H1 (cell line): ENCODE measurements at regions not wholly inside any gene's neighbourhood (a gene's known extent, or its start where the extent isn't known, plus 50 kb on each side); places are given as distances from the start of the nearest gene placed in this dataset.

Source experiments
- CTCF ChIA-PET: fragments of 300-600 bp; sonication (Branson Sonifier 250); formaldehyde crosslinking; loops from one replicate; lab custom pipeline; 2021; ENCODE audit not compliant: partially characterized antibody; lab: Charles Lee
- POLR2A ChIA-PET: fragments of 300-600 bp; sonication (Branson Sonifier 250); formaldehyde crosslinking; loops from one replicate; lab custom pipeline; 2021; ENCODE audit warnings: inconsistent platforms; ENCODE audit not compliant: partially characterized antibody; lab: Charles Lee
- DNase-seq, 2 experiments: peaks; one replicate each; pipeline versions ENCODE4 v3.0.0 to v3.0.0-alpha.2; 2010 to 2022; ENCODE audit warnings: low spot score in 2 of 2, low read depth in 1 of 2, mixed read lengths in 1 of 2
- FAIRE-seq: peaks from 2 replicates; lab custom pipeline; 2011; peaks lifted over from hg19 to GRCh38; lab: Jason Lieb, UNC
- H2AFZ ChIP-seq: 2 replicates; pipeline ENCODE4 v1.8.1; 2012; ENCODE audit warnings: low read length, inconsistent platforms
- H2AK5ac ChIP-seq: 2 replicates; pipeline ENCODE4 v1.6.1; 2013; ENCODE audit warnings: low read depth, low read length
- H2BK120ac ChIP-seq: replicated peaks from 2 replicates; pipeline ENCODE3; 2013; ENCODE audit warnings: low read depth, low read length, inconsistent platforms
- H2BK12ac ChIP-seq: 2 replicates; pipeline ENCODE4 v1.6.1; 2013; ENCODE audit warnings: low read depth, low read length
- H2BK15ac ChIP-seq: 2 replicates; pipeline ENCODE4 v1.6.1; 2013; ENCODE audit warnings: low read length
- H2BK20ac ChIP-seq: 2 replicates; pipeline ENCODE4 v1.6.1; 2013; ENCODE audit warnings: low read length
- H2BK5ac ChIP-seq: 2 replicates; pipeline ENCODE4 v1.6.1; 2013; ENCODE audit warnings: low read depth, low read length
- H3K14ac ChIP-seq: 2 replicates; pipeline ENCODE4 v1.6.1; 2013; ENCODE audit warnings: inconsistent platforms; ENCODE audit not compliant: insufficient read length
- H3K18ac ChIP-seq: 2 replicates; pipeline ENCODE4 v1.6.1; 2013; ENCODE audit warnings: low read length; ENCODE audit errors: extremely low read depth
- H3K23ac ChIP-seq: 2 replicates; pipeline ENCODE4 v1.6.1; 2013; ENCODE audit warnings: inconsistent platforms; ENCODE audit not compliant: insufficient read length
- H3K23me2 ChIP-seq: 2 replicates; pipeline ENCODE4 v1.6.1; 2013; ENCODE audit warnings: low read depth, low read length
- H3K27ac ChIP-seq: 2 replicates; pipeline ENCODE4 v1.6.1; 2011; ENCODE audit warnings: low read depth, low read length, inconsistent platforms
- H3K27me3 ChIP-seq, 4 experiments: replicated peaks in 1 of 4; 1 replicate in 1 of 4; 2 replicates in 3 of 4; pipeline versions ENCODE4 v1.6.1 to v1.8.1; 2011 to 2013; ENCODE audit warnings: low read length in 3 of 4, mild to moderate bottlenecking in 3 of 4, inconsistent platforms in 2 of 4, mixed read lengths in 2 of 4, moderate library complexity in 1 of 4; ENCODE audit not compliant: control insufficient read depth in 3 of 4, insufficient read depth in 3 of 4; ENCODE audit errors: extremely low read depth in 1 of 4
- H3K36me3 ChIP-seq, 4 experiments: 2 replicates each; pipeline versions ENCODE4 v1.6.1 to v1.8.1; 2011 to 2013; ENCODE audit warnings: mild to moderate bottlenecking in 4 of 4, low read length in 3 of 4, moderate library complexity in 2 of 4, control low read depth in 1 of 4, inconsistent platforms in 1 of 4; ENCODE audit not compliant: insufficient read depth in 4 of 4, control insufficient read depth in 2 of 4
- H3K4ac ChIP-seq: replicated peaks from 2 replicates; pipeline ENCODE3; 2013; ENCODE audit warnings: low read length, low read depth, mixed read lengths, inconsistent platforms; ENCODE audit not compliant: insufficient read length
- H3K4me1 ChIP-seq, 4 experiments: replicated peaks in 1 of 4; 1 replicate in 1 of 4; 2 replicates in 3 of 4; pipeline versions ENCODE4 v1.6.1 to v1.8.1; 2011 to 2013; ENCODE audit warnings: low read length in 3 of 4, inconsistent platforms in 2 of 4, mixed read lengths in 1 of 4; ENCODE audit not compliant: insufficient read depth in 4 of 4, control insufficient read depth in 3 of 4
- H3K4me2 ChIP-seq, 2 experiments: 2 replicates each; pipeline versions ENCODE4 v1.6.1 to v1.8.1; 2011 to 2013; ENCODE audit warnings: low read depth in 2 of 2, low read length in 2 of 2, control low read depth in 1 of 2, inconsistent platforms in 1 of 2, mild to moderate bottlenecking in 1 of 2; ENCODE audit not compliant: insufficient read depth in 1 of 2
- H3K4me3 ChIP-seq, 4 experiments: fragments of 200-600, 300-600 bp in 1 of 4; sonication (generic), shearing (Covaris generic), sonication (Bioruptor Twin) in 1 of 4; 2 replicates each; pipeline versions ENCODE4 v1.5.1 to v1.8.1; 2011 to 2016; ENCODE audit warnings: low read length in 4 of 4, low read depth in 3 of 4, control low read depth in 2 of 4, inconsistent platforms in 2 of 4, mild to moderate bottlenecking in 2 of 4, mixed read lengths in 1 of 4, moderate library complexity in 1 of 4; ENCODE audit not compliant: insufficient read depth in 2 of 4; ENCODE audit errors: extremely low read depth in 1 of 4
- H3K56ac ChIP-seq: replicated peaks from 2 replicates; pipeline ENCODE3; 2013; ENCODE audit warnings: low read depth, mild to moderate bottlenecking, mixed read lengths, low read length, inconsistent platforms; ENCODE audit not compliant: insufficient read length
- H3K79me1 ChIP-seq: 2 replicates; pipeline ENCODE4 v1.6.1; 2013; ENCODE audit warnings: low read depth, low read length, control low read depth
- H3K79me2 ChIP-seq, 2 experiments: 2 replicates each; pipeline versions ENCODE4 v1.6.1 to v1.8.1; 2012 to 2013; ENCODE audit warnings: low read length in 2 of 2, mild to moderate bottlenecking in 2 of 2, inconsistent platforms in 1 of 2; ENCODE audit not compliant: insufficient read depth in 2 of 2, control insufficient read depth in 1 of 2
- H3K9ac ChIP-seq, 4 experiments: replicated peaks in 1 of 4; 1 replicate in 1 of 4; 2 replicates in 3 of 4; pipeline versions ENCODE4 v1.6.1 to v1.8.1; 2011 to 2013; ENCODE audit warnings: low read depth in 3 of 4, low read length in 3 of 4, control low read depth in 2 of 4, mild to moderate bottlenecking in 2 of 4, moderate library complexity in 2 of 4, inconsistent platforms in 1 of 4; ENCODE audit errors: extremely low read depth in 1 of 4
- H3K9me3 ChIP-seq, 2 experiments: 2 replicates each; pipeline versions ENCODE4 v1.6.1 to v1.8.1; 2012 to 2013; ENCODE audit warnings: mild to moderate bottlenecking in 2 of 2, moderate library complexity in 2 of 2, control low read depth in 1 of 2, inconsistent platforms in 1 of 2, low read depth in 1 of 2, low read length in 1 of 2, mixed read lengths in 1 of 2; ENCODE audit not compliant: insufficient read depth in 2 of 2
- H4K20me1 ChIP-seq, 2 experiments: replicated peaks in 1 of 2; 2 replicates each; pipeline versions ENCODE3 to v1.8.1; 2011 to 2013; ENCODE audit warnings: inconsistent platforms in 2 of 2, low read length in 2 of 2, mild to moderate bottlenecking in 1 of 2; ENCODE audit not compliant: insufficient read depth in 2 of 2, control insufficient read depth in 1 of 2
- H4K5ac ChIP-seq: 2 replicates; pipeline ENCODE4 v1.6.1; 2013; ENCODE audit warnings: low read length, low read depth, mixed read lengths, inconsistent platforms; ENCODE audit not compliant: insufficient read length
- H4K8ac ChIP-seq: 2 replicates; pipeline ENCODE4 v1.8.0; 2013; ENCODE audit warnings: mild to moderate bottlenecking, moderate library complexity, low read length, inconsistent platforms; ENCODE audit not compliant: insufficient read depth; ENCODE audit errors: extremely low read depth
- H4K91ac ChIP-seq: replicated peaks from 2 replicates; pipeline ENCODE3; 2013; ENCODE audit warnings: low read length, mixed read lengths, inconsistent platforms; ENCODE audit not compliant: insufficient read length
- CBX8 ChIP-seq: fragments of 300-800, 300-1000 bp; sonication (generic); IDR thresholded peaks from 2 replicates; pipeline ENCODE4 v1.7.1; 2016; ENCODE audit warnings: low read depth, low read length, borderline replicate concordance
- GTF2F1 ChIP-seq: IDR thresholded peaks from 2 replicates; pipeline ENCODE4 v1.6.1; 2012; ENCODE audit warnings: low read depth, low read length, improper control_type of control experiment, borderline replicate concordance
- PHF8 ChIP-seq: fragments of 200-600 bp; sonication (generic); conservative IDR thresholded peaks from 2 replicates; pipeline ENCODE4 v1.7.1; 2012; ENCODE audit warnings: low read depth, mild to moderate bottlenecking, inconsistent platforms, low read length, moderate library complexity
- ZNF274 ChIP-seq: IDR thresholded peaks from 2 replicates; pipeline ENCODE4 v1.7.0; 2012; ENCODE audit warnings: low read length, borderline replicate concordance; ENCODE audit errors: extremely low read depth
- WGBS, 2 experiments: shearing (Covaris generic) in 1 of 2; methylation state at CpG; one replicate each; pipeline versions ENCODE4 v1.1.6 to v1.1.7; 2013 to 2015; ENCODE audit warnings: low lambda C conversion rate in 2 of 2, mixed read lengths in 2 of 2, inconsistent platforms in 1 of 2, low coverage in 1 of 2, missing lambda C conversion rate in 1 of 2; ENCODE audit not compliant: insufficient replicate concordance in 2 of 2, insufficient coverage in 1 of 2, insufficient read length in 1 of 2; ENCODE audit errors: extremely low coverage in 1 of 2, missing lambda C conversion rate in 1 of 2; 5-methylcytosine and 5-hydroxymethylcytosine counted together

GRCh38 chr6:4272996-4273395, 137.6 kb upstream of the ECI2 start:
- H3K27me3 ChIP-seq, result no peaks in the 10 kb centered on the region
- H3K36me3 ChIP-seq, result no peaks in the 10 kb centered on the region
- no peak overlapping the region for H4K5ac ChIP-seq
- H3K4ac ChIP-seq, result no peak overlapping the region
- no peaks in the 10 kb centered on the region for H3K9me3 ChIP-seq
- H3K4me1 ChIP-seq, result no peaks in the 10 kb centered on the region
- no peaks in the 10 kb centered on the region for H3K23me2 ChIP-seq
- H2AK5ac ChIP-seq, result no peak overlapping the region
- H2BK5ac ChIP-seq, result no peak overlapping the region
- no peak overlapping the region for H3K9ac ChIP-seq
- H3K18ac ChIP-seq, result no peak overlapping the region
- no peak overlapping the region for H3K27ac ChIP-seq
- ChIA-PET CTCF (interaction anchor here (1.5 kb wide), 1 partner anchor 18 kb away, joined by 3 read pairs; no protein-coding TSS in a partner anchor), POLR2A (no interaction called here)
- H3K79me2 ChIP-seq, result no peaks in the 10 kb centered on the region
- no peak overlapping the region for H3K4me2 ChIP-seq
- H2AFZ ChIP-seq, result no peak overlapping the region
- H3K79me1 ChIP-seq, result no peaks in the 10 kb centered on the region
- no peak overlapping the region for H4K91ac ChIP-seq
- H4K20me1 ChIP-seq, result no peaks in the 10 kb centered on the region
- no peak overlapping the region for H3K23ac ChIP-seq
- DNase-seq (no peak), FAIRE-seq (no peak)
- H2BK120ac ChIP-seq, result no peak overlapping the region
- H3K56ac ChIP-seq, result no peak overlapping the region
- no peak overlapping the region for H4K8ac ChIP-seq
- H2BK15ac ChIP-seq, result no peak overlapping the region
- H2BK12ac ChIP-seq, result no peak overlapping the region
- no peak overlapping the region for H3K14ac ChIP-seq
- H2BK20ac ChIP-seq, result no peak overlapping the region
- WGBS, 2 experiments, result 96% methylated on average over 6 of the region's 6 CpGs; no CpG with 5 or more reads in 1 of the 2 experiments
- TF ChIP-seq GTF2F1 (no peak), ZNF274 (no peak), PHF8 (no peak), CBX8 (no peak)
- no peak overlapping the region for H3K4me3 ChIP-seq
